ENCODE measurements at regions not wholly inside any gene's neighbourhood (a gene's known extent, or its start where the extent isn't known, plus 50 kb on each side); places are given as distances from the start of the nearest gene placed in this dataset.
"Not testable (repeated sequence)": the region's sequence is repeated elsewhere in the genome, so short reads cannot be mapped to it uniquely, and the experiment has no call there.

GRCh38 chr18:29726646-29727045, 1315.9 kb downstream of the DSC3 start:
- Histone ChIP-seq H3K27me3 (no peaks in the 10 kb centered on the region), H2AFZ (replicated peaks) (no peak overlapping the region), H3K36me3 (no peaks in the 10 kb centered on the region), H3K4me2 (no peak overlapping the region), H3K79me2 (ENCODE audit: low read depth) (no peaks in the 10 kb centered on the region), H3F3A (ENCODE audit: low read depth) (no peaks in the 10 kb centered on the region), H3K9ac (no peak overlapping the region), H3K4me1 (no peaks in the 10 kb centered on the region), H3K9me3 (ENCODE audit: low read depth) (no peaks in the 10 kb centered on the region), H3K27ac (no peak overlapping the region), H4K20me1 (ENCODE audit: low read depth) (no peaks in the 10 kb centered on the region), H3K4me3 (no peak overlapping the region)
- DNase-seq (ENCODE audit: low spot score) = no peak
- H3K4me3 Mint-ChIP-seq = no peak overlapping the region
- peaks cover 20% of the 10 kb centered on the region for H3K9me3 Mint-ChIP-seq
- no peaks in the 10 kb centered on the region for H3K27me3 Mint-ChIP-seq (ENCODE audit: insufficient read depth, low read depth)
- no peaks in the 10 kb centered on the region for H3K36me3 Mint-ChIP-seq
- H3K27ac Mint-ChIP-seq = no peak overlapping the region
- no peaks in the 10 kb centered on the region for H3K4me1 Mint-ChIP-seq
- no peak for TF ChIP-seq EZH2phosphoT487 (IDR thresholded peaks at IDR 0.05)
- TF ChIP-seq EZH2 (IDR thresholded peaks at IDR 0.05) = no peak
- no peak for TF ChIP-seq CTCF (IDR thresholded peaks at IDR 0.05)

GRCh38 chr18:29723486-29723885, 1319.1 kb downstream of the DSC3 start:
- H3K4me1 Mint-ChIP-seq; H3K4me3 ChIP-seq; H3K4me2 ChIP-seq; H3K4me1 ChIP-seq; H3K79me2 ChIP-seq (ENCODE audit: low read depth); H3K27ac Mint-ChIP-seq; H3K36me3 ChIP-seq; H3K9ac ChIP-seq; H2AFZ ChIP-seq (replicated peaks); H3K27ac ChIP-seq; DNase-seq (ENCODE audit: low spot score); H3K36me3 Mint-ChIP-seq; H3F3A ChIP-seq (ENCODE audit: low read depth); H3K27me3 Mint-ChIP-seq (ENCODE audit: insufficient read depth, low read depth); H3K4me3 Mint-ChIP-seq; H4K20me1 ChIP-seq (ENCODE audit: low read depth); H3K27me3 ChIP-seq; H3K9me3 ChIP-seq (ENCODE audit: low read depth): not testable (repeated sequence)
- peaks cover 18% of the 10 kb centered on the region for H3K9me3 Mint-ChIP-seq

- H3K4me3 Mint-ChIP-seq; H3K4me2 ChIP-seq; H3K36me3 Mint-ChIP-seq; DNase-seq (ENCODE audit: low spot score); H3K27me3 ChIP-seq; H2AFZ ChIP-seq (replicated peaks); H3K79me2 ChIP-seq (ENCODE audit: low read depth); H3K27me3 Mint-ChIP-seq (ENCODE audit: insufficient read depth, low read depth); H3K4me1 Mint-ChIP-seq; H3K27ac Mint-ChIP-seq; H3F3A ChIP-seq (ENCODE audit: low read depth); H3K27ac ChIP-seq; H3K9me3 ChIP-seq (ENCODE audit: low read depth); H4K20me1 ChIP-seq (ENCODE audit: low read depth); H3K4me1 ChIP-seq; H3K4me3 ChIP-seq; H3K36me3 ChIP-seq; H3K9ac ChIP-seq; H3K9me3 Mint-ChIP-seq: not testable (repeated sequence)
Measured at GRCh38 chr18:29715960-29716359, 1326.6 kb downstream of the DSC3 start.

GRCh38 chr18:29712785-29713184, 1329.8 kb downstream of the DSC3 start:
- no peaks in the 10 kb centered on the region for H4K20me1 ChIP-seq (ENCODE audit: low read depth)
- H3K4me1 ChIP-seq = no peaks in the 10 kb centered on the region
- peaks cover 5% of the 10 kb centered on the region for H3K4me1 Mint-ChIP-seq
- no peak overlapping the region for H3K9ac ChIP-seq
- H3K27ac ChIP-seq = no peak overlapping the region
- TF ChIP-seq CTCF (IDR thresholded peaks at IDR 0.05) (no peak), EZH2 (IDR thresholded peaks at IDR 0.05) (no peak), EZH2phosphoT487 (IDR thresholded peaks at IDR 0.05) (no peak)
- H3K36me3 Mint-ChIP-seq = no peaks in the 10 kb centered on the region
- no peaks in the 10 kb centered on the region for H3K27me3 ChIP-seq
- no peak overlapping the region for H3K4me2 ChIP-seq
- no peaks in the 10 kb centered on the region for H3K9me3 ChIP-seq (ENCODE audit: low read depth)
- H3F3A ChIP-seq (ENCODE audit: low read depth) = no peaks in the 10 kb centered on the region
- no peaks in the 10 kb centered on the region for H3K79me2 ChIP-seq (ENCODE audit: low read depth)
- no peak overlapping the region for H3K4me3 ChIP-seq
- no peak overlapping the region for H3K27ac Mint-ChIP-seq
- no peaks in the 10 kb centered on the region for H3K36me3 ChIP-seq
- peak overlapping the region; percentile 37 for H2AFZ ChIP-seq (replicated peaks)
- H3K4me3 Mint-ChIP-seq = no peak overlapping the region
- DNase-seq (ENCODE audit: low spot score) = no peak
- no peaks in the 10 kb centered on the region for H3K9me3 Mint-ChIP-seq
- H3K27me3 Mint-ChIP-seq (ENCODE audit: insufficient read depth, low read depth) = peaks cover 2% of the 10 kb centered on the region
